Karpas-422 (cell line): ENCODE measurements at regions not wholly inside any gene's neighbourhood (a gene's known extent, or its start where the extent isn't known, plus 50 kb on each side); places are given as distances from the start of the nearest gene placed in this dataset.
A peak's percentile ranks its signal among the peaks of the same experiment; 100 is the strongest.
"Not testable (repeated sequence)": the region's sequence is repeated elsewhere in the genome, so short reads cannot be mapped to it uniquely, and the experiment has no call there.

ENCODE experiments used
- DNase-seq: peaks from one replicate; pipeline ENCODE4 v3.0.0-alpha.2; 2015
- H2AFZ ChIP-seq: fragments of 200-600 bp; sonication (generic); 2 replicates; pipeline ENCODE4 v1.6.1; 2014; ENCODE audit warnings: antibody characterized with exemption, low read length, mixed read lengths
- H3K27ac ChIP-seq: fragments of 200-600 bp; sonication (generic); 2 replicates; pipeline ENCODE4 v1.5.1; 2014; ENCODE audit warnings: mild to moderate bottlenecking, low read length, moderate library complexity
- H3K27me3 ChIP-seq: fragments of 200-600 bp; sonication (generic); 2 replicates; pipeline ENCODE4 v1.6.1; 2014; ENCODE audit warnings: low read length, mixed read lengths
- H3K36me3 ChIP-seq: fragments of 200-600 bp; sonication (generic); 2 replicates; pipeline ENCODE4 v1.6.1; 2014; ENCODE audit warnings: low read length, mixed read lengths; ENCODE audit not compliant: insufficient read depth
- H3K4me1 ChIP-seq: fragments of 200-600 bp; sonication (generic); 2 replicates; pipeline ENCODE4 v1.6.1; 2014; ENCODE audit warnings: mild to moderate bottlenecking, low read length, mixed read lengths
- H3K4me2 ChIP-seq: fragments of 200-600 bp; sonication (generic); 2 replicates; pipeline ENCODE4 v1.6.1; 2014; ENCODE audit warnings: low read length, low read depth, mild to moderate bottlenecking; ENCODE audit not compliant: poor library complexity, severe bottlenecking
- H3K4me3 ChIP-seq: fragments of 200-600 bp; sonication (generic); 2 replicates; pipeline ENCODE4 v1.5.1; 2014; ENCODE audit warnings: mild to moderate bottlenecking, antibody characterized with exemption, low read length, mixed read lengths
- H3K79me2 ChIP-seq: fragments of 200-600 bp; sonication (generic); 2 replicates; pipeline ENCODE4 v1.6.1; 2014; ENCODE audit warnings: mild to moderate bottlenecking, low read length, mixed read lengths
- H3K9ac ChIP-seq: fragments of 200-600 bp; sonication (generic); 2 replicates; pipeline ENCODE4 v1.6.0; 2014; ENCODE audit warnings: low read length
- H3K9me2 ChIP-seq: fragments of 200-600 bp; sonication (generic), shearing (Covaris generic); replicated peaks from 2 replicates; pipeline ENCODE4 v1.6.0; 2014; ENCODE audit warnings: mild to moderate bottlenecking, low read length, moderate library complexity; ENCODE audit not compliant: insufficient read depth
- H3K9me3 ChIP-seq: fragments of 300-700, 200-600 bp; sonication (generic); 2 replicates; pipeline ENCODE4 v1.6.1; 2014; ENCODE audit warnings: low read length, mixed read lengths
- H4K20me1 ChIP-seq: fragments of 200-600 bp; sonication (generic); 2 replicates; pipeline ENCODE4 v1.6.1; 2014; ENCODE audit warnings: mild to moderate bottlenecking, antibody characterized with exemption, low read length, low read depth; ENCODE audit not compliant: insufficient read depth

DNA sequence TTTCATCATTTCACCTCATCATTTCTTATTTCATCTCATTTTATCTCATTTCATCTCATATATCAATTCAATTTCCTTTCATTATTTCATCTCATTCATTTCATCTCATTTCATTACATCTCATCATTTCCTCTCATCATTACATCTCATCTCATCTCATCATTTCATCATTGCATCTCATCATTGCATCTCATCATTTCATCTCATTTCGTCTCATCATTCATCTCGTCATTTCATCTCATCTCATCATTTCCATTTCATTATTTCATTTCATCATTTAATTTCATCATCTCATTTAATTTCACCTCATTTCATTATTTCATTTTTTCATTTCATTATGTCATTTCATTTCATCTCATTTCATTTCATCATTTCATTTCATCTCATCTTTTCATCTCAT is 168.5 kb upstream of the FAM72C start:
- H3K27me3 ChIP-seq, H3K4me3 ChIP-seq: not testable (repeated sequence)

GRCh38 chr1:144105006-144105405 is 133.2 kb upstream of the FAM72C start:
- not testable (repeated sequence) for DNase-seq, H3K4me1 ChIP-seq, H3K27ac ChIP-seq, H3K36me3 ChIP-seq, H2AFZ ChIP-seq, H3K4me2 ChIP-seq, H3K27me3 ChIP-seq, H3K9me2 ChIP-seq, H3K9ac ChIP-seq, H3K79me2 ChIP-seq, H3K4me3 ChIP-seq, H4K20me1 ChIP-seq
- H3K9me3 ChIP-seq: peaks cover 16% of the 10 kb centered on the region; the same call in 1 of the 2 replicates

More for the DNA sequence above, 168.5 kb upstream of the FAM72C start:
- H2AFZ ChIP-seq, H3K4me1 ChIP-seq, H3K27ac ChIP-seq, H3K9ac ChIP-seq, H4K20me1 ChIP-seq, H3K36me3 ChIP-seq, H3K9me2 ChIP-seq, H3K79me2 ChIP-seq, DNase-seq, H3K9me3 ChIP-seq, H3K4me2 ChIP-seq: not testable (repeated sequence)

- not testable (repeated sequence) for H3K4me1 ChIP-seq, H3K27ac ChIP-seq, H3K4me3 ChIP-seq, H2AFZ ChIP-seq, H3K9ac ChIP-seq, H4K20me1 ChIP-seq, H3K36me3 ChIP-seq, H3K79me2 ChIP-seq, H3K4me2 ChIP-seq, H3K9me2 ChIP-seq, H3K27me3 ChIP-seq, DNase-seq
- H3K9me3 ChIP-seq: peaks cover 16% of the 10 kb centered on the region; the same call in 1 of the 2 replicates
These were observed 132.4 kb upstream of the FAM72C start for GRCh38 chr1:144104000-144104677.

- not testable (repeated sequence) for H3K79me2 ChIP-seq, H3K27me3 ChIP-seq, H3K9me2 ChIP-seq, H3K4me2 ChIP-seq, DNase-seq, H3K27ac ChIP-seq, H3K4me3 ChIP-seq, H3K9ac ChIP-seq, H4K20me1 ChIP-seq, H3K36me3 ChIP-seq, H2AFZ ChIP-seq, H3K4me1 ChIP-seq
- peaks cover 16% of the 10 kb centered on the region; the same call in 1 of the 2 replicates for H3K9me3 ChIP-seq
These were observed 131.5 kb upstream of the FAM72C start for GRCh38 chr1:144103156-144103880.

- not testable (repeated sequence) for H3K27me3 ChIP-seq, H3K79me2 ChIP-seq, H2AFZ ChIP-seq, DNase-seq, H3K9me2 ChIP-seq, H4K20me1 ChIP-seq, H3K9ac ChIP-seq, H3K4me2 ChIP-seq, H3K27ac ChIP-seq, H3K36me3 ChIP-seq, H3K4me3 ChIP-seq, H3K4me1 ChIP-seq
- H3K9me3 ChIP-seq: peaks cover 16% of the 10 kb centered on the region; the same call in 1 of the 2 replicates
These were observed 130.4 kb upstream of the FAM72C start for GRCh38 chr1:144102046-144102745.

DNA sequence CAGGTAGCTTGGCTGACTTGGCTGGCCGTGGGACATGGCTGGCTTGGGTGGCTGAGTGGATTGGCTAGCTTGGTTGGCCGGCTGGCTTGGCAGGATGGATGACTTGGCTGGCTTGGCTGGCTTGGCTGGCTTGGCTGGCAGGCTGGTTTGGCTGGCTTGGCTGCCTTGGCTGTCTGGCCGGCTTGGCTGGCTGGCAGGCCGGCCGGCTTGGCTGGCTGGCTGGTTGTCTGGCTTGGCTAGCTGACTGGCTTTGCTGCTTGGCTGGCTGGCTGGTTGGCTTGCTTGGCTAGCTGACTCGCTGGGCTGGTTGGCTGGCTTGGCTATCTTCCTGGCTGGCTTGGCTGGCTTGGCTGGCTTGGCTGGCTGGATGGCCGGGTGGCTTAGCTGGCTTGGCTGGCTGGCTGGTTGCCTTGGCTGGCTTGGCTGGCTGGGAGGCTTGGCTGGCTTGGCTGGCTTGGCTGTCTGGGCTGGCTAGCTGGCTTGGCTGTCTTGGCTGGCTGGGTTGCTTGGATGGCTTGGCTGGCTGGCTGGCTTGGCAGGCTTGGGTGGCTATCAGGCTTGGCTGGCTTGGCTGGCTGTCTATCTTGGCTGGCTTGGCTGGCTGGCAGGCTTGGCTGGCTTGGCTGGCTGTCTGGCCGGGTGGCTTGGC is 129.7 kb upstream of the FAM72C start:
- DNase-seq: no peak
- Histone ChIP-seq H3K9me2 (no peaks in the 10 kb centered on the region), H3K27ac (no peak overlapping the region), H3K4me2 (no peak overlapping the region), H3K9ac (no peak overlapping the region), H3K27me3 (no peaks in the 10 kb centered on the region), H2AFZ (no peak overlapping the region), H3K4me1 (no peaks in the 10 kb centered on the region), H4K20me1 (no peaks in the 10 kb centered on the region), H3K79me2 (no peaks in the 10 kb centered on the region), H3K36me3 (no peaks in the 10 kb centered on the region), H3K4me3 (no peak overlapping the region), H3K9me3 (peaks cover 16% of the 10 kb centered on the region; the same call in 1 of the 2 replicates)

- not testable (repeated sequence) for H3K79me2 ChIP-seq, H4K20me1 ChIP-seq, H3K36me3 ChIP-seq, H2AFZ ChIP-seq, H3K9me2 ChIP-seq, H3K27me3 ChIP-seq, H3K27ac ChIP-seq, H3K4me1 ChIP-seq, H3K9me3 ChIP-seq
- Histone ChIP-seq H3K4me3 (peak overlapping the region; percentile 55; the same call in 1 of the 2 replicates), H3K9ac (peak overlapping the region; percentile 30), H3K4me2 (peak overlapping the region; percentile 48)
- peak; percentile 80 for DNase-seq
These were observed 105.5 kb upstream of the FAM72C start for GRCh38 chr1:144077167-144077841.
